CD4-positive, alpha-beta T cell treated with Interleukin-17A for 1 hour (primary cell): ENCODE measurements at regions not wholly inside any gene's neighbourhood (a gene's known extent, or its start where the extent isn't known, plus 50 kb on each side); places are given as distances from the start of the nearest gene placed in this dataset.

ENCODE experiments used
- DNase-seq: peaks from one replicate; pipeline ENCODE4 v3.0.0-alpha.2; 2020

DNA sequence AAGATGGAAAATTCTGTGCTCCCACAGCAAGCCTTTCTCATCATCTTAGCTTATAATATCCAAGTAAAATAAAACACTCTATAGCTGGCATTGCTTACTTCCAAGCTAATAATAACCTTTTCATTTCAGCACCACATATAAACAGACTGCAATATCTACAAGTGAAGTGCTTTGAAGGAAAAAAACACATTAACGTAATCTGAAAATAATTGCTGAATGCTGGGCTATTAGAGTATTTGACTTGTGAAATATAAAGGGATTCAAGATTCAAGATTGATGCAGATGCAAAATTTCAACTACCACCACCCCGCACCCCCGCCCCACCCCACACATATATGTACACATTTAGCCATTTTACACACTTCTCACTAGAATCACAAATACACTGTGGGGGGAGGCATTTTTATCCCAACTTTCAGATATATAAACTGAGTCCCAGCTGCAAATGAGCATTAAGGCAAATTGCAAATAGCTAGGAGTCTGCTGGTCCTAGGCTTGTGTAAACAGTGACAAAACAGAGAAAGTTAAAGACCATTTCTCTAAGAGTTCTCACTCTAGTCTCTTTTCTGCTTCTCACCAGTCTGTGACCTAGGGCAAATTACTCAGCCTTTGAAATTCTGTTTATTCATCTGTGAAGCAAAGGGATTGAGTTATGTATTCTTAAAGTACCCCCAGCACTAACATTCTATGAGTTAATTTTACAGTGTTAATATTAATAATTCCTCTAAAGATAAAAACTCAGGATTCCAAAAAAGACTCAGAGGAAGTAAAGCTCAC is 489.4 kb downstream of the PRELID2 start:
- DNase-seq = no peak

GRCh38 chr5:145341842-145342241 is 493.3 kb downstream of the PRELID2 start:
- no peak for DNase-seq

GRCh38 chr5:145340099-145340498 is 495.0 kb downstream of the PRELID2 start:
- no peak for DNase-seq

DNA sequence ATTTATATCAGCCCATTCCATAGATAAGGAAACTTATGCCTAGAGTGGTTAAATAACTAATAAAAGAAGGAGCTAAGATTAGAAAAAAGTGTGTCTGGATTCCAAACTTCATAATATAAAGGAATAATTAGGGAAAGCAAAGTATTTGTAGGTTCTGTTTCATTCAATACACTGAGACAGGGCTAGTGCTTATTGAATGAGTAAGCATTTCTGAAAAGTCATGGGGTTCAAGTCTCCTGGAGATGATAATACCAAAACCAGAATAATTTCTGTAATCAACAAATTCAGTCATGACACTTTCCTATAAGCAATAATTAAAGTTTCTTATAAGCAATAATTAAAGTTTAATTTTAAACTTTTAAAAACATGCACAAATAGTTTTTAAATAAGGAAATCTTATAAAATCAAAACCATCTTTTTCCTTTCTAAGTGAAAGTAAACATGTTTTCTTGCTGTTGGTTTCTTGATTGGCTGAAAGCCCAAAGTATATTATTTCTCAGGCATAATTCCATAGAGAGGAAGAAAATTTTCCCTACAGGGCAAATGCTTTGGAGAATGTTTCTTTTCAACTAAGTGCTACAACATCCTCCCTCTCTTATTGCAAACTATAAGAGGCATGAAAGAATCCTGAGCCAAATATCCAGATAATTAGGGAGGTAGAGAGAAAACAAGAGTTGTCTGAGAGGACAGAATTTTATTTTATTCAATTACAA is 510.2 kb downstream of the PRELID2 start:
- no peak for DNase-seq

- no peak for DNase-seq
These were observed 511.0 kb downstream of the PRELID2 start for GRCh38 chr5:145324101-145324500.

DNA sequence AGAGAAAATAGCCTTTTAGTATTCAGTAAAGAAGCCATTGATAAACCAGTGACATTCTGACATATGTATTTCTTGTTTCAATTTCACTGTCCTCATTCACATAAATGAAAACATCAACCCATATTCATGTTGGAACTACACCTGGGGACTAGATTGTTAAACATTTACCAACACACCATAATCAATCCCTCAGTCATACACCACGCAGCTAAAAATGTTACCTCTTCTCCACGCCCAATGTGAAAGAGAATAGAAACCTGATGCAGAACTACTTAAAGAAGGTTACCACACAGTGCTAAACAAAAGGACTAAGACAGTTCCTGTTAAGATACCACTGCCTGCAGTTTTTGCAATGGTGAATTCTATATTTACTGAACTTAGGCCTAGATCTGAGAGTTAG is 518.9 kb downstream of the PRELID2 start:
- DNase-seq = no peak

- no peak for DNase-seq
These were observed 527.2 kb downstream of the PRELID2 start for GRCh38 chr5:145307866-145308382.

GRCh38 chr5:145295236-145295835 is 539.8 kb downstream of the PRELID2 start:
- no peak for DNase-seq

- no peak for DNase-seq
These were observed 540.8 kb downstream of the PRELID2 start for GRCh38 chr5:145294331-145294730.

- no peak for DNase-seq
These were observed 541.4 kb downstream of the PRELID2 start for GRCh38 chr5:145293716-145294115.

GRCh38 chr5:145292278-145292677 is 542.9 kb downstream of the PRELID2 start:
- DNase-seq = no peak

DNA sequence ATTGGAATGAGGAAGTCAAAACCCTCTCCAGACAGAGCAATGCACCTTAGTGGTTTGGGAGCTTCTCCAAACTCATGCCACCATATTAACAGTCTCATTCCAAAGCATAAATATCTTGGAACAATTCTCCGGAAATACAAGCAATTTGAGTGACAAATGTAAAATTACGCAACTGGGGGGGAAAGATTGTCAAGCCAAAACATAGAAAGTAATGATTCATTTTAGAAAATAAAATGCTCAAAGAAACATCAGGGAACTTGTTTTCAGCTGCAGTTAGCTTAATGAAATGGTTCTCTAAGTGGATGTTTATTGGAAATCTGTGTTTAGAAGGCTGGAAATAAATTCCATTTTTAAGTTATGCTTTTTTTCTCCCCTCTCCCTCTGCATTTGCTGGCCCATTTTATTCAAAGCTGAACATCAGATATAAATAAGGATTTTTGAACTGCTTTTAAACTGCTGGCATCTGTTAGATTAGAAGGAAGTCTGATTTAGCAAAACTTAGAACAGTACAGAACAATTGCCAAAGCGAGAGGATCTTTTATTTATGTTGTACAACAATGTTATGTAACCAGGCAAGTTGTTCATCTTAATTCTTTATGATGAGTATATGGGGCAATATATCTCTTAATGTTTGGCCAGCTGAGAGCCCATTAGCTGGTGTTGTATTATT is 551.9 kb downstream of the PRELID2 start:
- DNase-seq = no peak

- DNase-seq = no peak
These were observed 554.3 kb downstream of the PRELID2 start for GRCh38 chr5:145280806-145281205.

GRCh38 chr5:145280214-145280613 is 554.9 kb downstream of the PRELID2 start:
- no peak for DNase-seq

DNA sequence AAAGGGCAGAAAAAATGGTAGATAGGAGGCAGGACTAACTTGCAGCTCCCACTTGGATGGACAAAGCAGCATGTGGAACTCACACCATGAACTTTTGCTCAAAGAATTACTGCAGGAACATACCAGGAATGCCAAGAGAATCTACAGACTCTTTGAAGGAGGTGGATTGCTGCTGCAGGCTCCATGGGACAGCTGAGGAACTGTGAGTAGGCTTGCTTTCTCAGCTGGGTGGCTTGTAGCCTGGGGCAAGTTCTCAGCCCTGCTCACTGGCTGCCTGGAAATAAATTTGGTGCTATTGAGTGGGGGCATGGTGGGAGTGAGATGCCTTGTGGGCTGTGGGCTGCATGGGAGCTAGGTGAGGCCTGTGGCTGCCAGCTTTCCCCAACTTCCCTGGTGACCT is 574.5 kb downstream of the PRELID2 start:
- DNase-seq = no peak

- no peak for DNase-seq
These were observed 587.4 kb downstream of the PRELID2 start for GRCh38 chr5:145247745-145248040.

DNA sequence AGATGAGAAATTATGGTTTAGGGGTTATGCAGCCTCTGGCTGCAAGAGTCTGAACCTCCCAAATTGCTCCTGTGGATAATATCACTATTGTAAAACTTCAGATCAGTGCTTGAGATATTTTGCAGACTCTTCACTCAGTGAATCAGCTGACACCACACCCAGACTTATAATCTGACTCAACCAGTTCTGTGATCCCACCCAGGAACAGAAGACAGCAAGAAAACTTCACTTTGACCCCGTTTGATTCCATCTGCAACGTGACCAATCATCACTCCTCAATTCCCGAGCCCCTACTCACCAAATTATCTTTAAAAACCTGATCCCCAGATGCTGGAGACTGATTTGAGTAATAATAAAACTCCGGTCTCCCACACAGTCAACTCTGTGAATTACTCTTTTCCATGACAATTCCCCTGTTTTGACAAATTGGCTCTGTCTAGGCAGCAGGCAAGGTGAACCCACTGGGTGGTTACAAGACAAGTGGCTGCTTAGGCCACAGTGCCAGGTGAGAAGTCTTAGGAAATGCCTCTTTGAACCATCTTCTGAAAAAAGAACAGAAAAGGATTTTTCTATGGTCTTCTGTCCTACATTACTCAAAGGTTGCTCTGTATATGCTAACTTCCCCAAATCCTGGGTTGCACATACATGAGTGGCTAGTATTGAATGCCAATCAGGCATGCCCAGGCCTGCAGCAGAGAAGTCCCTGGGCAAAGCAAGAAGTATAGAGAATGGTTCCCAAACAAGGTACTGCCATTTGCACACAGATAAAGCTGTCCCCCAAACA is 588.0 kb downstream of the PRELID2 start:
- no peak for DNase-seq

- DNase-seq = no peak
These were observed 588.8 kb downstream of the PRELID2 start for GRCh38 chr5:145246379-145246778.

DNA sequence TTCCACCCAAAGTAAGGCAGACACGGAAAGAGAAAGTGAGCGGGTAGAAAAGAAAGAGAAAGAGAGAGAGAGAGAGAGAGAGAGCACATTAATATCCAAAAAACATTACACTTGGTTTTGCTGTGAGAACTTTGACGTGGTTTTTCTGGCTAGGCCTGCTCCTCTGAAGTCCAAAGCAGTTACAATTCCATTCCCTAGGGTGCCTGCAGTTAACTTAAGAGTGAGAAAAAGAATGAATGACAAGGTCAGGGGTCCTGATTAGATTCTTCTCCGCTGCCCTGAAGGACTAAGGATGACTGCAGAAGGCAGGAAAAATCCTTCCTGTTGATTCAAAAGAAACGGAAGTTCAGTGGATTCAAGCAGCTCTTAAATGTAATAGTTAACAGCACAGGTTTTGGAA is 589.8 kb downstream of the PRELID2 start:
- DNase-seq = no peak

DNA sequence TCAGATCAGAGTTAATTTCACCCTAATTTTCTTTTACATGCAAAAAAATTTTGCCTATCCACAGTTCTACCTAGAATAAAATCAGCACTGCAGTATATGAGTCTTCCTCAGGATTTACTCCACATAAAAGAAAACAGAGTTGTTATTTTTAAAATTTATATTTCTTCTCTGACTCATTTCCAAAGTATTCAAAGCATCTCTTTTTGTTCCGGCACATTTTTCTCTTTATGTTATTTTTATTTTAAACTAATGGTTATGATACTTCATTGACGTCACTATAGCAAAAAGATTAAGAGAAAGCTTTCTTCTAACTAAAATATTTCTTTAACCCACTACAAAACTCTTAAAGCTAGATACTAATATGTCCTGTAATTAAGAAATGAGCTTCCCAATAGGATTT is 590.4 kb downstream of the PRELID2 start:
- no peak for DNase-seq

- DNase-seq = no peak
These were observed 590.9 kb downstream of the PRELID2 start for GRCh38 chr5:145244251-145244650.

DNA sequence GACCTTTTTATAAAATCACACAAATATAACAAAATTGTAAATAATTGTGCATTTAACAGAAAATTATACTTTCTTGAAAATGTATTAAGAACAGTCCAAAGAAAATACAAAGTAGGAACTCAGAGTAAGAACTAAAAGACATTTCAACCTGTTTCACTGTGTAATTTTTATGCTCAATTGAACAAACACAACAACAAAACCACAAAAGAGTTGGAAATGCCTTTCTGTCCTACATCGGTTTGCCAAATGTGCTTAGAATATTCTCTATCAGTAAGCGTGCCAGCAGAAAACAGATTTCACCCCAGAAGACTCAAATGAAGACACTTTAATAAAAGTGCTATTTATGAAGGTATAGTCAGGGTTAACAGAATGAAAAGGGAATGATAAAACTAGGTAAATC is 592.1 kb downstream of the PRELID2 start:
- DNase-seq = no peak

DNA sequence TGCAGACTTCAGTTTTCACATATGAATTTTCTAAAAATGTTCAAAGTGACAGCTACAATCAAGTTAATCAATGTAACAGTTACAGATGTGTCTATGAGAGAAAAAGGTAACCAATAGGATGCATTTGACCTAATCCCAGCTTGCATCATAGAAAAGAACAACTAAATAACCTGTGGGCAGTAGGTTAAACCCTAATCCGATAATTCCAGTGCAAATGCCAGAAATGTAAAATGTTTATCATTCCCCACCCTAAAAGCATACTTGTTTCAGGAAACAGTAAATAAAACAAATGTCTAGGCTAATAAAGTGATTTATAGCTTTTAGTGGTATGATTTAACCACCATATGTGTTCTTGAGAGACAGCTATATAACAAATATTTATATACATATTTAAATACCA is 592.6 kb downstream of the PRELID2 start:
- no peak for DNase-seq
